Endothelial cell of umbilical vein (primary cell): ENCODE measurements at regions not wholly inside any gene's neighbourhood (a gene's known extent, or its start where the extent isn't known, plus 50 kb on each side); places are given as distances from the start of the nearest gene placed in this dataset.

Experiments
- BruUV-seq: library from RNA; stranded (reverse); fragments of 400-500 nt; replicated peaks from 2 replicates; lab custom pipeline; 2021; lab: Mats Ljungman, UMichigan
- CTCF ChIA-PET: fragments of 300-600, 350-600 bp; sonication (Branson Sonifier 250); formaldehyde crosslinking; loops from one replicate; lab custom pipeline; 2021; ENCODE audit warnings: antibody characterized with exemption, inconsistent platforms; lab: Charles Lee
- POLR2A ChIA-PET: fragments of 300-600, 350-600 bp; sonication (Branson Sonifier 250); formaldehyde crosslinking; loops from one replicate; lab custom pipeline; 2021; ENCODE audit warnings: antibody characterized with exemption, inconsistent platforms; lab: Charles Lee
- DNase-seq: peaks from one replicate; pipeline ENCODE4 v3.0.0-alpha.2; 2011; ENCODE audit warnings: low read depth, low spot score
- FAIRE-seq: peaks from 2 replicates; lab custom pipeline; 2011; peaks lifted over from hg19 to GRCh38; lab: Jason Lieb, UNC
- H2AFZ ChIP-seq: 2 replicates; pipeline ENCODE4 v1.6.0; 2012; ENCODE audit warnings: low read depth, low read length, control low read depth, inconsistent platforms
- H3K27ac ChIP-seq: 2 replicates; pipeline ENCODE4 v1.5.1; 2011; ENCODE audit warnings: low read depth, mild to moderate bottlenecking, control low read depth, low read length, moderate library complexity; ENCODE audit not compliant: insufficient read depth
- H3K27me3 ChIP-seq, 2 experiments: 2 replicates each; pipeline versions ENCODE4 v1.6.0 to v1.6.1; 2011; ENCODE audit warnings: low read length in 2 of 2, mixed read lengths in 1 of 2; ENCODE audit not compliant: control insufficient read depth in 2 of 2, insufficient read depth in 2 of 2
- H3K36me3 ChIP-seq, 2 experiments: 2 replicates in 1 of 2; 3 replicates in 1 of 2; pipeline ENCODE4 v1.5.1; 2011; ENCODE audit warnings: low read length in 2 of 2, mild to moderate bottlenecking in 1 of 2, moderate library complexity in 1 of 2; ENCODE audit not compliant: control insufficient read depth in 2 of 2, insufficient read depth in 2 of 2; ENCODE audit errors: extremely low read depth in 1 of 2
- H3K4me1 ChIP-seq: 3 replicates; pipeline ENCODE4 v1.5.1; 2011; ENCODE audit warnings: mild to moderate bottlenecking, low read length; ENCODE audit not compliant: control insufficient read depth, insufficient read depth; ENCODE audit errors: extremely low read depth
- H3K4me2 ChIP-seq: 2 replicates; pipeline ENCODE4 v1.6.1; 2011; ENCODE audit warnings: low read length, control low read depth, mixed read lengths; ENCODE audit not compliant: insufficient read depth
- H3K4me3 ChIP-seq, 3 experiments: fragments of 200-600 bp in 1 of 3; sonication (generic), shearing (Covaris generic) in 1 of 3; replicated peaks in 1 of 3; 2 replicates each; pipeline ENCODE4 v1.5.1; 2011 to 2016; ENCODE audit warnings: control low read depth in 3 of 3, low read length in 3 of 3, mild to moderate bottlenecking in 2 of 3, inconsistent platforms in 1 of 3, low read depth in 1 of 3, moderate library complexity in 1 of 3; ENCODE audit not compliant: insufficient read depth in 1 of 3
- H3K79me2 ChIP-seq: 2 replicates; pipeline ENCODE4 v1.6.0; 2012; ENCODE audit warnings: low read length, inconsistent platforms; ENCODE audit not compliant: control insufficient read depth, insufficient read depth
- H3K9ac ChIP-seq: replicated peaks from 2 replicates; pipeline ENCODE3; 2011; ENCODE audit warnings: low read length, control low read depth; ENCODE audit not compliant: insufficient read depth; ENCODE audit errors: extremely low read depth
- H3K9me1 ChIP-seq: replicated peaks from 3 replicates; pipeline ENCODE4 v1.6.0; 2011; ENCODE audit warnings: mild to moderate bottlenecking, low read length; ENCODE audit not compliant: control insufficient read depth, insufficient read depth; ENCODE audit errors: extremely low read depth
- H3K9me3 ChIP-seq: replicated peaks from 2 replicates; pipeline ENCODE4 v1.5.1; 2012; ENCODE audit warnings: low read length, inconsistent platforms; ENCODE audit not compliant: control insufficient read depth, insufficient read depth
- H4K20me1 ChIP-seq: replicated peaks from 2 replicates; pipeline ENCODE3; 2011; ENCODE audit warnings: mild to moderate bottlenecking, low read length; ENCODE audit not compliant: control insufficient read depth, insufficient read depth; ENCODE audit errors: extremely low read depth
- CTCF ChIP-seq, 2 donors: IDR thresholded peaks; 1 replicate in 1 of 2; 2 replicates in 1 of 2; pipeline ENCODE4 v1.5.1; 2011; ENCODE audit warnings: low read length in 2 of 2, mild to moderate bottlenecking in 2 of 2, moderate library complexity in 2 of 2, control low read depth in 1 of 2, inconsistent platforms in 1 of 2, low read depth in 1 of 2; ENCODE audit not compliant: insufficient read depth in 1 of 2; ENCODE audit errors: extremely low read depth in 1 of 2
- EZH2 ChIP-seq: IDR thresholded peaks from 2 replicates; pipeline ENCODE4 v1.6.1; 2012; ENCODE audit warnings: borderline replicate concordance, low read depth, mild to moderate bottlenecking, moderate library complexity, low read length, inconsistent platforms; ENCODE audit not compliant: severe bottlenecking
- FOS ChIP-seq: IDR thresholded peaks from 2 replicates; pipeline ENCODE4 v1.6.1; 2011; ENCODE audit warnings: mild to moderate bottlenecking, low read length, moderate library complexity, borderline replicate concordance; ENCODE audit not compliant: insufficient read depth
- GATA2 ChIP-seq: IDR thresholded peaks from 2 replicates; pipeline ENCODE4 v1.7.0; 2011; ENCODE audit warnings: low read depth, mild to moderate bottlenecking, moderate library complexity, mixed read lengths, low read length; ENCODE audit not compliant: insufficient read length, insufficient read depth
- JUN ChIP-seq: IDR thresholded peaks from 2 replicates; pipeline ENCODE4 v1.6.1; 2011; ENCODE audit warnings: borderline replicate concordance, low read depth; ENCODE audit not compliant: insufficient read length, insufficient read depth
- MYC ChIP-seq: IDR thresholded peaks from one replicate; pipeline ENCODE4 v1.6.1; 2011; ENCODE audit warnings: mild to moderate bottlenecking, low read depth, low read length
- POLR2A ChIP-seq: IDR thresholded peaks from 2 replicates; pipeline ENCODE4 v1.6.1; 2012; ENCODE audit warnings: low read depth, mild to moderate bottlenecking, control low read depth, low read length
- POLR2AphosphoS5 ChIP-seq: IDR thresholded peaks from 2 replicates; pipeline ENCODE4 v1.6.1; 2012; ENCODE audit warnings: low read depth, mild to moderate bottlenecking, control low read depth, low read length, moderate library complexity; ENCODE audit not compliant: insufficient read depth
- dilution Hi-C: fragments of 300-500 bp; cut with MboI; formaldehyde crosslinking; loops from one replicate; pipeline ENCODE4 v1.15.0; 2019; ENCODE audit warnings: low sequenced_read_pairs; ENCODE audit not compliant: extremely low pct_ligation_motif_present
- intact Hi-C: fragments of 100-400 bp; cut with micrococcal nuclease; formaldehyde crosslinking; loops from one replicate; pipeline ENCODE4 v1.10.0; 2022
- TF ChIP-seq, protein P1 (sequence below): IDR thresholded peaks from 2 replicates; pipeline ENCODE4 v1.6.1; 2011; ENCODE audit not compliant: insufficient read depth, insufficient read length

DNA sequence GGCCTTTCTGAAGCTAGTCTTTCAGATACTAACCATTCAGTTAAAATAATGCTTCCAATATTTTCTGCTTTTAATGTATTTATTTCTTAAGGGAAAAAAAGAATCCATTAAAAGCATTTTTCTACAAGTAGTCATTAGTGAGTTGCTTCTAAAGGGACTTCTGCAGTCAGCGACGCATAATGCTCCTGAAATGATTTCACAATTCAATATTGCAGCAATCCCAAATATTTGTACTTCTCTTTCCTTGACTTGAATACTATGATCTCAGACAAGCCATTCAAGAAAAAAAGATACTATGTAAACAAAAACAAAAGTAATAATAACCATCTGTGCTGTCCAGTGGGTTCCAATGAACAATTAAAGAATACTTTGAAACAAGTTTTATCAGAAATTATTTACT lies 681.0 kb downstream of the DIPK2A start:
- dilution Hi-C loops (no loop called here), intact Hi-C loops (no loop called here)
- TF ChIP-seq JUN (no peak), POLR2AphosphoS5 (no peak), GATA2 (no peak), CTCF (IDR thresholded peaks at IDR 0.05; ENCODE audit: extremely low read depth in 1 of 2, insufficient read depth in 1 of 2, low read depth in 1 of 2, low read length in 2 of 2) (no peak), EZH2 (no peak), FOS (no peak), MYC (no peak), POLR2A (no peak)
- TF ChIP-seq, protein P1, sequence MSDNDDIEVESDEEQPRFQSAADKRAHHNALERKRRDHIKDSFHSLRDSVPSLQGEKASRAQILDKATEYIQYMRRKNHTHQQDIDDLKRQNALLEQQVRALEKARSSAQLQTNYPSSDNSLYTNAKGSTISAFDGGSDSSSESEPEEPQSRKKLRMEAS = no peak
- BruUV-seq = no TSS peak
- ChIA-PET CTCF (no interaction called here), POLR2A (no interaction called here)
- Histone ChIP-seq H3K4me1 (no peaks in the 10 kb centered on the region), H4K20me1 (no peaks in the 10 kb centered on the region), H3K27ac (no peak overlapping the region), H3K9me3 (no peaks in the 10 kb centered on the region), H3K4me2 (no peak overlapping the region), H3K36me3 (no peaks in the 10 kb centered on the region), H2AFZ (no peak overlapping the region), H3K4me3 (no peak overlapping the region), H3K9me1 (no peaks in the 10 kb centered on the region), H3K79me2 (no peaks in the 10 kb centered on the region), H3K27me3 (no peaks in the 10 kb centered on the region), H3K9ac (no peak overlapping the region)
- no peak for FAIRE-seq
- DNase-seq = no peak
